ENCODE measurements at regions not wholly inside any gene's neighbourhood (a gene's known extent, or its start where the extent isn't known, plus 50 kb on each side); places are given as distances from the start of the nearest gene placed in this dataset.

- TF ChIP-seq CTCF (IDR thresholded peaks at IDR 0.05) (no peak), POLR2A (IDR thresholded peaks at IDR 0.05) (no peak)
Observed at GRCh38 chr2:51093016-51093415, 61.1 kb upstream of the NRXN1 start.
